ENCODE measurements at regions not wholly inside any gene's neighbourhood (a gene's known extent, or its start where the extent isn't known, plus 50 kb on each side); places are given as distances from the start of the nearest gene placed in this dataset.

DNA sequence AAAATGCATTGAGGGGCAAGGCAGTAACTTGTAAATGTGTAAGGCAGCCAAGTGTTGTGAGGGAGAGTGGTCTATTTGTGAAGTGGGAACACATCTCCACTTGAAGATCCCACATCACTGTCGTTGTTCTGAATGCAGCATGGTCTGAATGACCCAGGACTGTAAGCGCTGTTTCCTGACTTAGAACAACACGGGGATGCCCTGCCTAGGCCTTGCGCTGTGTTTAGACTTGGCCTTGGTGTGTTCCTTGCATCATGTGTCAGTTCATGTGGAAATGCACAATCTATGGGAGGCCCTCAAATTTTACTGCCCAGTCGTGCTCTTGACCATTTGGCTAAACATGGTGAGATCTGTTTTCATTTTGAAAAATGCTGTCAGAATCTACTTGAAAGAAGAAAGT lies 205.1 kb downstream of the SOX11 start:
- Histone ChIP-seq H3K27ac (ENCODE audit: low read depth in 2 of 2, low read length in 1 of 2) (no peak overlapping the region), H3K9me2 (no peaks in the 10 kb centered on the region), H3K4me2 (no peak overlapping the region), H2AFZ (ENCODE audit: low read depth) (no peak overlapping the region), H4K20me1 (ENCODE audit: insufficient read depth) (no peaks in the 10 kb centered on the region), H3K36me3 (replicated peaks in 1 of 2; ENCODE audit: control insufficient read depth in 1 of 2, insufficient read depth in 2 of 2, low read length in 1 of 2) (no peaks in the 10 kb centered on the region), H3F3A (replicated peaks; ENCODE audit: insufficient read depth) (no peaks in the 10 kb centered on the region), H3K9ac (no peak overlapping the region), H3K27me3 (ENCODE audit: insufficient read depth) (no peaks in the 10 kb centered on the region), H3K4me1 (ENCODE audit: control insufficient read depth in 1 of 2, insufficient read depth in 2 of 2, low read depth in 1 of 2, low read length in 1 of 2) (no peaks in the 10 kb centered on the region), H3K4me3 (ENCODE audit: low read depth in 2 of 2, low read length in 1 of 2) (no peak overlapping the region), H3K79me2 (ENCODE audit: insufficient read depth) (no peaks in the 10 kb centered on the region), H3K9me3 (0 out of 2 replicates have a peak, but pooled peaks cover 3% of the 10 kb centered on the region)
- DNase-seq, result no peak
- ChIA-PET POLR2A (no interaction called here), CTCF (no interaction called here)
- no peak for TF ChIP-seq FOXJ3 (CRISPR knock-in tag; IDR thresholded peaks at IDR 0.05)
- no peak for TF ChIP-seq MEF2A (IDR thresholded peaks at IDR 0.05; ENCODE audit: borderline replicate concordance, low read depth)
- TF ChIP-seq, protein P1, sequence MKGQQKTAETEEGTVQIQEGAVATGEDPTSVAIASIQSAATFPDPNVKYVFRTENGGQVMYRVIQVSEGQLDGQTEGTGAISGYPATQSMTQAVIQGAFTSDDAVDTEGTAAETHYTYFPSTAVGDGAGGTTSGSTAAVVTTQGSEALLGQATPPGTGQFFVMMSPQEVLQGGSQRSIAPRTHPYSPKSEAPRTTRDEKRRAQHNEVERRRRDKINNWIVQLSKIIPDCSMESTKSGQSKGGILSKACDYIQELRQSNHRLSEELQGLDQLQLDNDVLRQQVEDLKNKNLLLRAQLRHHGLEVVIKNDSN (IDR thresholded peaks at IDR 0.05; ENCODE audit: borderline replicate concordance, low read depth), result no peak
- no peak for TF ChIP-seq JUND (IDR thresholded peaks at IDR 0.05)
- TF ChIP-seq TCF12 (IDR thresholded peaks at IDR 0.05), result no peak
- TF ChIP-seq MAX (IDR thresholded peaks at IDR 0.05; ENCODE audit: low read depth), result no peak
- TF ChIP-seq, protein P2, sequence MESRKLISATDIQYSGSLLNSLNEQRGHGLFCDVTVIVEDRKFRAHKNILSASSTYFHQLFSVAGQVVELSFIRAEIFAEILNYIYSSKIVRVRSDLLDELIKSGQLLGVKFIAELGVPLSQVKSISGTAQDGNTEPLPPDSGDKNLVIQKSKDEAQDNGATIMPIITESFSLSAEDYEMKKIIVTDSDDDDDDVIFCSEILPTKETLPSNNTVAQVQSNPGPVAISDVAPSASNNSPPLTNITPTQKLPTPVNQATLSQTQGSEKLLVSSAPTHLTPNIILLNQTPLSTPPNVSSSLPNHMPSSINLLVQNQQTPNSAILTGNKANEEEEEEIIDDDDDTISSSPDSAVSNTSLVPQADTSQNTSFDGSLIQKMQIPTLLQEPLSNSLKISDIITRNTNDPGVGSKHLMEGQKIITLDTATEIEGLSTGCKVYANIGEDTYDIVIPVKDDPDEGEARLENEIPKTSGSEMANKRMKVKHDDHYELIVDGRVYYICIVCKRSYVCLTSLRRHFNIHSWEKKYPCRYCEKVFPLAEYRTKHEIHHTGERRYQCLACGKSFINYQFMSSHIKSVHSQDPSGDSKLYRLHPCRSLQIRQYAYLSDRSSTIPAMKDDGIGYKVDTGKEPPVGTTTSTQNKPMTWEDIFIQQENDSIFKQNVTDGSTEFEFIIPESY (IDR thresholded peaks at IDR 0.05; ENCODE audit: borderline replicate concordance, low read depth), result no peak
- TF ChIP-seq SMC3 (IDR thresholded peaks at IDR 0.05; ENCODE audit: low read depth, low read length), result no peak
- TF ChIP-seq, protein P3, sequence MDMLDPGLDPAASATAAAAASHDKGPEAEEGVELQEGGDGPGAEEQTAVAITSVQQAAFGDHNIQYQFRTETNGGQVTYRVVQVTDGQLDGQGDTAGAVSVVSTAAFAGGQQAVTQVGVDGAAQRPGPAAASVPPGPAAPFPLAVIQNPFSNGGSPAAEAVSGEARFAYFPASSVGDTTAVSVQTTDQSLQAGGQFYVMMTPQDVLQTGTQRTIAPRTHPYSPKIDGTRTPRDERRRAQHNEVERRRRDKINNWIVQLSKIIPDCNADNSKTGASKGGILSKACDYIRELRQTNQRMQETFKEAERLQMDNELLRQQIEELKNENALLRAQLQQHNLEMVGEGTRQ (IDR thresholded peaks at IDR 0.05; ENCODE audit: borderline replicate concordance, low read depth, low read length), result no peak
- TF ChIP-seq IRF3 (IDR thresholded peaks at IDR 0.05; ENCODE audit: low read depth, low read length), result no peak
- no peak for TF ChIP-seq FOSL2 (IDR thresholded peaks at IDR 0.05; ENCODE audit: borderline replicate concordance, low read depth)
- no peak for TF ChIP-seq FOXM1 (IDR thresholded peaks at IDR 0.05; ENCODE audit: low read depth)
- no peak for TF ChIP-seq NFIC (IDR thresholded peaks at IDR 0.05; ENCODE audit: borderline replicate concordance)
- WGBS (ENCODE audit: low lambda C conversion rate), result 53% methylated on average over 5 of the region's 5 CpGs

DNA sequence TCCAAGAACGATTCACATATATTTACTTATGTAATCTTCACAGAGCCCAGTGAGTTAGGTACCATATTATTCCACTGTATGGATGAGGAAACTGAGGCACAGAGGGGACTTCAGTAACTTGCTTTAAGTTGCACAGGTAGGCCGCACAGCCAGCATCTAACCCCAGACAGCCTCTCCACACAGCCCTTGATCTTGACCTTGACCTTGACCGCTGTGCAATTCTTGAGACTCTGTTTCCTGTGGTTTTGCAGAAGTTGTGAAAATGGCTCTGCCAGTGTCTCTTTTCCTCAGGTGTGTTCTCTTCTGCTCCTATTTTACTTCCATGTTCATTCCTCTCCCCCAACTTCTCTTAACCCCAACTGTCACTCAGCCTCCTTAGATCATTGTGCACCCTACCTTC lies 206.5 kb downstream of the SOX11 start:
- H3K9ac ChIP-seq, result no peak overlapping the region
- H3K27me3 ChIP-seq (ENCODE audit: insufficient read depth), result no peaks in the 10 kb centered on the region
- ChIA-PET CTCF (interaction anchor here (1.1 kb wide), 1 partner anchor 17 kb away, joined by 3 read pairs; no protein-coding TSS in a partner anchor), POLR2A (no interaction called here)
- no peaks in the 10 kb centered on the region for H3K9me2 ChIP-seq
- H3K9me3 ChIP-seq, result 0 out of 2 replicates have a peak, but pooled peaks cover 3% of the 10 kb centered on the region
- no peak overlapping the region for H3K4me3 ChIP-seq (ENCODE audit: low read depth in 2 of 2, low read length in 1 of 2)
- H3K79me2 ChIP-seq (ENCODE audit: insufficient read depth), result no peaks in the 10 kb centered on the region
- no peak overlapping the region for H3K4me2 ChIP-seq
- no peaks in the 10 kb centered on the region for H3K4me1 ChIP-seq (ENCODE audit: control insufficient read depth in 1 of 2, insufficient read depth in 2 of 2, low read depth in 1 of 2, low read length in 1 of 2)
- DNase-seq, result no peak
- no peaks in the 10 kb centered on the region for H4K20me1 ChIP-seq (ENCODE audit: insufficient read depth)
- H3F3A ChIP-seq (replicated peaks; ENCODE audit: insufficient read depth), result no peaks in the 10 kb centered on the region
- H3K27ac ChIP-seq (ENCODE audit: low read depth in 2 of 2, low read length in 1 of 2), result no peak overlapping the region
- H2AFZ ChIP-seq (ENCODE audit: low read depth), result no peak overlapping the region
- H3K36me3 ChIP-seq (replicated peaks in 1 of 2; ENCODE audit: control insufficient read depth in 1 of 2, insufficient read depth in 2 of 2, low read length in 1 of 2), result no peaks in the 10 kb centered on the region
- 32% methylated on average over 3 of the region's 3 CpGs for WGBS (ENCODE audit: low lambda C conversion rate)
- TF ChIP-seq POLR2AphosphoS5 (IDR thresholded peaks at IDR 0.05; ENCODE audit: low read depth, low read length) (no peak), EP300 (IDR thresholded peaks at IDR 0.05; ENCODE audit: borderline replicate concordance in 1 of 2, low read depth in 1 of 2, low read length in 1 of 2) (no peak), MXI1 (IDR thresholded peaks at IDR 0.05; ENCODE audit: low read depth, low read length) (no peak), CHD2 (IDR thresholded peaks at IDR 0.05; ENCODE audit: low read length, partially characterized antibody) (no peak), GABPA (IDR thresholded peaks at IDR 0.05; ENCODE audit: low read depth) (no peak), REST (IDR thresholded peaks at IDR 0.05; ENCODE audit: low read depth, low read length) (no peak), SIN3A (IDR thresholded peaks at IDR 0.05; ENCODE audit: borderline replicate concordance, low read depth, low read length) (no peak)

Data from SK-N-SH (cell line).